Fibroblast of skin of left biceps (primary cell): ENCODE measurements at regions not wholly inside any gene's neighbourhood (a gene's known extent, or its start where the extent isn't known, plus 50 kb on each side); places are given as distances from the start of the nearest gene placed in this dataset.
"Not testable (repeated sequence)": the region's sequence is repeated elsewhere in the genome, so short reads cannot be mapped to it uniquely, and the experiment has no call there.

Experiments used
- DNase-seq, 2 experiments: peaks; one replicate each; pipeline ENCODE4 v3.0.0-alpha.2; 2013; ENCODE audit warnings: low read depth in 2 of 2

DNA sequence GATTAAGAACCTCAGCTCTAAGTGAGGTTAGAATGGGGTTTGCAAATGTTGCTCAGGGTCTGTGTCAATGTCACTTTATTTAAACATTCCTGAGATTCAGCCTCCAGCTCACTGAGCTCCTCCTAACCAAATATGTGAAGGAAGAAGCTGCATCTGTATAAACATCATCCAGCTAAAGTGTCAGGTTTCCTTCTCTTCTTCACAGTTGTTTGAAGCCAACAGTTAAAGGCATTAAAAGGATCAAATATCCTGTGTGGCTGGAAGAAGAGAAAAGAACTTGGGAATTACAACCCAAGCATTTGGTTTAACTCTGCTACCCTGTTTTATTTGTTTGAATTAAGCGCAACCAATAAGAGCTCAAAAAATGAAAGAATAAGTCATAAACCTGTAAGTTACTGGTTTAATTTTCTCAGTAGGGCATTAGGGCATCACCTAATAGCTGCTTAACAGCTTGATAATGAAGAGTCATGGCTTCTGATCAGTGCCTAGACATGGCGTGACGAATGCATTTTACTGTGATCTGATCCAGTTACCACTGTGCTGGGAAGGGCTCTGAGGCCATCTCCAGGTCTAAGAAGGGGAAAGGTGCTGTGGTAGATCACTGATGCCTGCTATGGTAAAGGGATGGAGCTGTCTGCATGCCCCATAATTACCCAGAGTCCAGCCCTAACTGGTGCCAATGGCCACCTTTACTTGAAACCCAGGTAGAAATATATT lies 165.7 kb upstream of the TSC22D2 start:
- peak in 1 of 2 experiments; percentile 55 for DNase-seq

DNA sequence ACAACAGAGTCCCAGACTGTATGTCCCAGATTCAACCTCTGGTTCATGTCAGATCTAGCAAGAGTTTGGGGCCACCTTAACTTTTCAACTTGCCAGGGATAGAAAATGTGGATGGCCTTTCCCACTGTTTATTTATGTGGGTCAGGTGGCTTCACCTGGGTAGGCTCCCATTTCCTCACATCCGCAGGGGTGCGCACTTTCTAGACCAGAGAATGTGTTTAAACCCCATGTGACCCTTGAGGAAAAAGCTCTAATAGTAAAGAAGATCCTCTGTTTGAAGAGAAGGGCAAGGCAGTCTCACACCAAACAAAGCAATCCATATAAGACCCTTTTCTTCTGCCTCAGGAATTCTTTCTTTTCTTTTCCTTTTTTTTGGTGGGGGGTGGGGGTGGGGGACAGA lies 167.2 kb upstream of the TSC22D2 start:
- DNase-seq: no peak

DNA sequence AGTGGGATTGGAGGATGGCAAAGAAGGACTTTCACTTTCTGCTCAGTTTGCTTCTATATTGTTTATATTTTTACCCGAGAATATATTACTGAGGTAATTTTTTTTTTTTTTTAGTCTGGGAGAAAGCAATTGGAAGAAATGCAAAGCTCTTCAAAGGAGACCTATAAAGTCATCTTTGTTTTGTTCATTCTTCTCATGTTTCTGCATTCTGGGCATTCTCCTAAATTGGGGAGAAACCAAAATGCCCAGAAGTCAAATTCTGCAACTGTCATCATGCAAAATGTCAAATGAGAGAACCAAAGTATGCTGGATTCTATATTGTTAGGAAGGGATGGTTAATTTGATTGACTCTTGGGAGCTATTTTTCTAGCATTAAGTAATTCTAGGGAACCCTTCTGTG lies 168.3 kb upstream of the TSC22D2 start:
- no peak for DNase-seq

DNA sequence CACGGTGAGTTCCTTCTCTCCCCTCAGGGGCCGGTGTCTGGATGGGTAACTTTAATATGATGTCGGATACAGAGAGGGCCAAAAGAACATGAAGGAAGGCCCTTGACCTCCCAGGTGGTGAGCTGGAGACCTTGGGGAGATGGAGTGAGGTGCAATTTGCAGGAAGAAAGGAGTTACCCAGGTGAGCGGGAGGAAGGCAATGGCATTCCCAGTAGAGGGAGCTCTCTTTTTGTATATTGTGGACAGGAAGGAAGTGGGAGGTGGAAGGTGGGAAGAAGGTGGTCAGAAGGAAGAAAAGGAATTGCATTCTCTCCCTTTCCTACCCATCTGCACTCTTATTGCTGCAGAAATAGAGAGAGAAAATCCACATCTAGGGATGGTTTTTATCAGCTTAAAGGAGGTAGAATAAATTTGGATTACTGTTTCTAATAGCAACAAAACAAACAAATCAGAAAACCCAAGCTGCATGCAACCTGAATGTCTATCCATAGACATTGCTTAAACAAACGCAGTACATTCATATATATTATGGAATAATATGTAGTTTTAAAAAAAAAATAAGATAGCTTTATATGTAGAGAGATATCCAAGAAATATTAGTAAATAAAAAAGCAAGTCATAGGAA lies 169.0 kb upstream of the TSC22D2 start:
- no peak for DNase-seq

DNA sequence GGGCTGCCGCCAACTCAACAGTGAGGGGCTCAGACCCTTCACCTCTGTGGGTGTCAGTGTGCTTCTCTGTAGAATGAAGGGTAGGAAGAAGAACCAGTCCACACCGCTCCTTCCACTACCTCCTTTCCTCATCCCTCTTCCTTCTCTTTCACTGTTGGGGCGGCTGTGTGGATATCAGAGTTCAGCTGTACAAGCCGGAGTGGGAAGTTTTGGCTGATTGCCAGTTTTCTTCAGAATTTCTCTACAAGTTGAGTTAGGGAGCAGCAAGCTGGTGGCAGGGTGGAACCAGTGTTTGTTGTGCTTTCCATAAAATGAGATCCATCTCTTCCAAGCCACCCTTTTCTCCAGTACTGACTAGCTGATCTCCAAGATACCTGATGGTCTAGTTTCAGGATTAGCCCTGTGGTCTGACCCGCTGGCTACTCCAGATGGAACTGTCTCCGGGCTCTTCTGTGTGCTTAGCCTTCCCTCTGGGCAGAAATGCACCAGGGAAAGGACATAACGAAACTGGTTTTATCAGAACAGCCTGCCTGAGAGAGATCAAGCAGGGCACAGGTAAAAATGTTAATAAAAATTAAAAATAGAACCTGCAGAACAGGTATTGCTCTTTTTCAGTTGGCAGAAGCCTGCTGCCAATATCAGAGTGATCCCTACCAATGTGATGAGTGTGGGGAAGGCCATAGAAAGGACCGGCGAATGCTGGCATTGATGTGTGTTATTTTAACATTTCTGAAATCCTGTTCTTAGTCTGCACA lies 169.9 kb upstream of the TSC22D2 start:
- DNase-seq: no peak

DNA sequence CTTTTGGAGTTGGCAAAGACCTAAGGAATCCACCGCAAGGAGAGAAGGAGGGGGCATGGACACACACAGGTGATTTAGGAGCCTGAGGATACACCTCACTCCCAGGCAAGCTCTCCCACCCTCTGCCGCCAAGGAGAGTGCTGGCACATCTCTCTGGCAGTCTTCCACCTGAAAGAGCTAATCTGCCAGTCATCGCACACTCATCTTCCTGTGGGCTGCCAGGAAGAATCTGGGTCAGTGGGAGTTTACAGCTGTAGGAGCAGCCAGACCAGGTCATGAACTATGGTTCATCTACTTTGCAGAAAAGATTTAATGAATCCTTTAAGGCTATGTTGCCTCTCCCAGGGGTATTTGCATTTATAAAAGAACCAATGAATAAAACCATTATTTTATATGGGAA lies 170.6 kb upstream of the TSC22D2 start:
- no peak for DNase-seq

DNA sequence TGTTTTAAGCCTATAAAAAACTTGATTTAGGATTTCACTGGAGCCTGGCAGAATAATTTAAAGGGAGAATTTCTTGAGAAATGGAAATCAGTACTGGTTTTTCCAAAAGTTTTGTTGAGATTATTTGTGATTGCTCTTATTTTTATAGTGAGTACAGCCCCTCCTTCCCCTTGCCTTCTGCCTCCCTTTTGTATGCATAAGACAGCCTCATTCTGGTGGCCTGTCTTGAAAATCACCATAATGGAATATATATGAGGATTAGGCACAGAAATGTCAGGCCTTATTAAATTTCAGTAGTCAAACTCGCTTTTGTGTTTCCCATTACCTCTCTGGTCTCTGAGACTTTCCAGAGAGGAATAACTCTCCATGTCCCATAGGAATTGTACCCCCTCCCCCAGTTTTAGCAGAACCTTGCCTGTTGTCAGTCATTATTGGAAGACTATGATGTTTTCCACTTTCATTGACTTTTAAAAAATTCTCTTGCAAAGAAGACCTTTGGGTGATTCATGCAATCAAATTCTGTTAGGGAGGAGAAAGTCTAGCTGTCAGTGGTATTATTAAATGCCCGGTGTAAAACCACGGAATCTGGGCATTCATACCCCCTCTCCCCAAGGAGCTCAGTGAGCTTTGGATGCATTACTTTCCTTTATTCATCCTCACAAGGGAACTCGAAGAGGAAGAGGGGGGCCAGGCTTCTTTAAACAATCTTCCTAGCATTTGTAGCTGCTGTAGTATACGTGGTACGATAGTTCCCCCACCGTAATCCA lies 171.6 kb upstream of the TSC22D2 start:
- peak in 1 of 2 experiments; percentile 45 for DNase-seq

DNA sequence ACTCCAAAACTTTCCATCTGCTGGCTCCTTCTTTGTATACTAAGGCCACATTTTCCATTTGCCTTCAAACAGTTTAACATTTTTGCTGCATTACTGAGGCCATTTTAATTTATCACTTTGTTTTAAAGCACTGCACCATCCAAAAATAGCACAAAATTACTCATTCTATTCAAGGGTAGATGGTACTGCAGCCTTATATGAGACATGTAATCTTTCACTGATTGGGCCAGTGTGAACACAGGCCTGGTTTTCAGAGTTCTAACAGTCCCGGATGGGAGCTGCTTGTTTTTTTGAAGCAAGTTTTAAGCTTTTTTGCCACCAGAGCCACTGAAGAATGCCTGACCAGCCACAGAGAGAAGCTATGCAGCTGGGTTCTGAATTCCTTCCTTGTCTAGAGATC lies 172.3 kb upstream of the TSC22D2 start:
- DNase-seq: peak; percentile 74 to 78

DNA sequence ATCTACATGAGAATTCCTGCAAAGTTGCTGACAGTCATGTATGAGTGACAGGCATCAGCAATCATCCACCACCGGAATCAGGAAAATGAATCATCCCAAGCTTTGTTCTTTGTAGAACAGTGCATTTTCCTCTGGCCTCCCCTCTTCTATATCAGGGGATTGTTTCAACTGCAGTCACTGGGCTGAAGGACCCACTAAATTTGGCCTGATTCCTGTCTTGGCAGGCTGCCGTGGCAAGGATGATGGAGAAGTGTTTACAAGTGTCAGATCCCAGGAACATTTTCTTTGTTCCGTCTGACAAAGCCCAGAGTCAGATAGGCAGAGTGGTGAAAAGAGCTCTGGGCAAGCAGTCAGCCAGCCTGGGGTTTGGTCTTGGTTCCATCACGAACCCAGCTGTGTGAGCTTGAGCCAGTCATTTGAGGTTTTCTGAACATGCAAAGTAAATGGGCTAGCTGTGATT lies 175.1 kb upstream of the TSC22D2 start:
- DNase-seq: peak in 1 of 2 experiments; percentile 50

DNA sequence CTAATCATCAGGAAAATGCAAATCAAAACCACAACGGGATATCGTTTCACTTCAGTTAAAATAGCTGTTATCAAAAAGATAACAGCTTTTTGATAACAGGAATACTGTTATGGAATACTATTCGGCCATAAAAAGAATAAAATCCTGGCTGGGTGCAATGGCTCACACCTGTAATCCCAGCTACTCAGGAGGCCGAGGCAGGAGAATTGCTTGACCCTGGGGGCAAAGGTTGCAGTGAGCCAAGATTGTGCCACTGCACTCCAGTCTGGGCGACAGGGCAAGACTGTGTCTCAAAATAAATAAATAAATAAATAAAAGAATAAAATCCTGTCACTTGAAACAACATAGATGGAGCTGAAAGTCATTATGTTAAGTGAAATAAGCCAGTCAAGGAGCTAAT lies 178.1 kb upstream of the TSC22D2 start:
- no peak for DNase-seq

DNA sequence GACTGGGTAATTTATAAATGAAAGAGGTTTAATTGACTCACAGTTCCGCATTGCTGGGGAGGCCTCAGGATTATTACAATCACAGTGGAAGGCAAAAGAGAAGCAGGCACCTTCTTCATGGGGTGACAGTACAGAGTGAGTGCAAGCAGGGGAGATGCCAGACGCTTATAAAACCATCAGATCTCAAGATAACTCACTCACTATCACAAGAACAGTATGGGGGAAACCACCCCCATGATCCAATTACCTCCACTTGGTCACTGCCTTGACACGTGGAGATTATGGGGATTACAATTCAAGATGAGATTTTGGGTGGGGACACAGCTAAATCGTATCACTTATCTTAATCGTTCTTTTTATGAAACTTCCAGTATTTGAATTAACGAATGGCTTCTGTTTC lies 179.5 kb upstream of the TSC22D2 start:
- DNase-seq: not testable (repeated sequence)

DNA sequence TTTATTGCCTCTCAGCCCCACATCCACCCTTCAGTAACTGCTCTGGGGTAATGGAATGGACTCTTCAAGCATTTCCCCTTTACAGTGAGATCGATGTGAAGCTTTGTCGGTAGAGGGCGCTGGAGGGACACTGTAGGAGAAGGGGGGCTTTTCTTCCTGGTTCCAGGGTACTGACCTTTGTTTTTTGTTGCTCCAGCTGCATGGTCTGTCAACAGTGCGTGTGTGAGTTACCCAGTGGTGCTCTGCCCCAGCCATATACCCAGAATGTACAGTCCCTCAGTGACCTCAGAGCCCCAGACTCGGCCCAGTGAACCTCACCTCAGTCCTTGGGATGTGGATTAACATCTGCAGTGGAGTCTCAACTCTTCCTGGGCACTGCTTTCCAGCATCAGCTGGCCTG lies 180.3 kb upstream of the TSC22D2 start:
- peak in 1 of 2 experiments; percentile 53 for DNase-seq

DNA sequence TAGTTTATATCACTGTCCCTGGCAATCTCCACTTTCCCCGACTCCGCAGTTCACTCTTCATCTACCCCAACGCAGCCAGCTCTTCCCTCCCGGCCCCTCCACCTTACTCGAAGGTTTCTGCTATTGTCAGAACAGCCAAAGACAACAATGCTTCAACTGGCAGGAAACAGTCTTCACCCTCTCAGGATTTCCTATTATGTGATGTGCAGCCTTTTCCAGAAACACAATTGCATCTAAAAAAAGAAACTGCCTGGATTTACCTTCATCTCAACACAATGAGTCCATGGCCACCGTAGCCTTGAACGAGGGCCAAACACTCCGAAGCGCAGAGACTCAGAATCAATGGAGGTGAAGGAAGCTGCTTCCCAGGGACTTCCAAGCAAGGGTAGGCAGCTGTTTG lies 182.1 kb upstream of the TSC22D2 start:
- DNase-seq: no peak

DNA sequence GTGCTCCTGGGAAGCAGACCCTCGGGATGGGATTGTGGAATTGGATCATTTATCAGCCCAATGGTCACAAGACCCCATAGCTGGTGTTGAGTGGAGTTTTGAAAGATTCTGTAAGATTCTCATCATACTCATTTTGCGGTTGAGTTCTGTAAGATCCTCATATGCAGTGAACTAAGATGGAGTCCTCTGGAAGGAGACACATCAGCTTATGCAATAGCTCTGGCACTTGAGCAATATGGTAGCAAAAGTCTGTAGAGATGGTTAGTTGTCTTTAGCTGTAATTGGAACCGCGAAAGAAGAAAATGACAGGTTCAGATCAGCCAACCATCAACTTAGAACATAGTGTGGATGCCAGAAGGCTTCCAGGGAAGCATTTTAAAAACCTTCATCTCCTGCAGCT lies 184.5 kb upstream of the TSC22D2 start:
- no peak for DNase-seq

DNA sequence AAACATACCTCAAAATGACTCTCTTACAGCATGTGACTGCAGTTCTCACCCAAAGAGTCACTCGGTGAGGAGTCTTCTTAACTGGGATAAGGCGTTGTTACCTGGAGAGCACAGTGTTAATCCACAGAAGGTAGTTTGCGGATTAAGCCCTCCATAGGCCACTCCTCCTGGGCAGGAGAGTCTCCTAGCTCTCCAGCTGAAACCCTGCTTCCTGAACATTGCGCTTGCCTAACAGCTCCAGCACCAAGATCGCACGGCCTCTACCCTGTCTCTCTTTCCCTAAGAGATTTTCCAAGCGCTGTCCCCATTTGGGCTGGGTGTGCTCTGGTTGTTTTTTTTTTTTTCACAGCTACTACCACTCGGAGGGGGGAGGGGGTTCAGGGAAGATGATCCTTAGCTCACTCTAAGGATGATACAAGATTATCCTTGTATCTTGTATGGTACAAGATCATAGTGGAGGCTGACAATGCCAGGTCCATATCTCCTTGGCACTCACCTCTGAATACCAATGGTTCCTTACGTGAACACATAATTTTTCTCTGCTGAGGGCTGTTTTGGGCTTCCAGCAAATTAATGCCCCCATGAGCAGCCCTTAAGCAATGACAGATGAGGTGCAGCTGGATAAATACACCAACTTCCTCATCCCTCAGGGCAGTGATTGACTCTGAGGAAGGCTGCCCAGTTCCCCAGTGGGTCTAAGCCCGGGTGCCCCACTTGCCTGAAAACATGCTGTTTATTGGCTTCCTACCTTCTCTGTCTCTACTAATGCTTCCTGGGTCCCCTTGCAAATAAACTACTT lies 185.2 kb upstream of the TSC22D2 start:
- no peak for DNase-seq

DNA sequence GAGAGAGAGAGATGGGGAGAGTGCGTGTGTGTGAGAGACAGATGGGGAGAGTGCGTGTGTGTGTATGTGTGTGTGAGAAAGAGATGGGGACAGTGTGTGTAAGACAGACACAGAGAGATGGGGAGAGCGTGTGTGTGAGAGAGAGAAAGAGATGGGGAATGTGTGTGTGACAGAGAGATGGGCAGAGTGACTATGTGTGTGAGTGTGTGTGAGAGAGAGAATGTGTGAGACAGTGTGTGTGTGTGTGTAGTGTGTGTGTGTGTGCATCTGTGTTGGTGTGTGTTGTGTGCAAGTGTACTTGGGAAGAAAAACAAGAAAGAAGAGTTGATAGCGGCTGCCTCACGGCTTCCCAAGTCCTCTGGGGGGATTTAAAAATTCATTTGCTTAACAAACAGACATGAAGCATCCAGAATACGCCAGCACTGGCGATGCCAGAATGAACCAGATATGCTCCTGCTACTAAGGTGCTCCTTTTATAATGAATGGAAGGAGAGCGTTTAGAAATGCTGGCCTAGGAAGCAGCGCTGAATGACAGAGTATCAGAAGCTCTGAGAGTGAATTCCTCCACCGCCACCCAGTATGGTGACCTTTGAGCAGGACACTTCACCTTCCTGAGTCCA lies 186.1 kb upstream of the TSC22D2 start:
- no peak for DNase-seq

DNA sequence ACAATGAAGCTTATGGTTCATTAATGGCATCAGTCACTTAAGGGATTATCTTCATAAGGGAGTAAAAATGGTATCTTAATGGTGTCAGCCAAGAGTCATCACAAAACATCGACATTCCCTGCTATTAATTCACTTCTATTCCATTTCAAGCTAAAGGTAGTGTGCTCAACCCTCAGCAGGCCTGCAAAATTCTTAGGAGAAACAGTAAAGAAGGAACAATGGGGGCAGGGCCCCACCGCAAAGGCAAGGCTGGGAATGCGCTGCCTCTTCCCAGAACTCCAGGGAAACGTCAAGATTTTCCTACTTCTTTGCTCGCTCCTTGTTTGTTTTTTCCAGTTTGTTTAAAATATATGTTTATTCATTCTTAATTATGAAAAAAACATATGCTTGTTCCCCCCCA lies 187.3 kb upstream of the TSC22D2 start:
- DNase-seq: no peak

DNA sequence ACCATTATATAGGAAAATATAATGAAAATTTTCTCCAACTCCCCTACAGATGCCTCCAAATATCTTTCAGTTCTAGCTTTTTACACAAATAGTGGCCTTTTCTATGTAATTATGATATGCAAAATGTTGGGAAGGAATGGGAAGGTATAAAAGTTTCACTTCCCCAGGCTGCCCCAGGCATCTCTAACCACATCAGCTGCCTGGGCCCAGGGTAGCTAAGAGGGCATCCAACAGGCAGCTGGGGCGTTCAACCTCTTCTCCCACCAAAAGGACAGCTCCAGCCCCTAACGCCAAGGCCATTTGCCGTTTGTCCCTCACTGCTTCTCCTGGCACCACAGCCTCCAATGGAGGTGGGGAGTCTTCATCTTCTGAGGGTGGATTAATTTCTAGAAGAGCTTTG lies 188.1 kb upstream of the TSC22D2 start:
- DNase-seq: no peak

DNA sequence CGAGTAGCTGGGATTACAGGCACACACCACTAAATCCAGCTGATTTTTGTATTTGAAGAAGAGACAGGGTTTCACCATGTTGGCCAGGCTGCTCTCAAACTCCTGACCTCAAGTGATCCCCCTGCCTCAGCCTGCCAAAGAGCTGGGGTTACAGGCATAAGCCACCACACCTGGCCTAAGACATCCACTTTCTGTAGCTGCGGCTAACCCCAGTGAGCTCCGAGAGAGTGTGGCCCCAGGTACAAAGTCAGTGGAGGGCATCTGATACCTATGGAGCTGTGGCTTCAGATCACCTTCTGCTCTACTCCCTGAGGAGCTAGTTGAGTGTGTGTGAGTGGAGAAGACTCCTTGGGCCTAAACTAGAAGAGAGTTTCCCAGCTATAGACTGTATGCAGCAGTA lies 189.3 kb upstream of the TSC22D2 start:
- no peak for DNase-seq

DNA sequence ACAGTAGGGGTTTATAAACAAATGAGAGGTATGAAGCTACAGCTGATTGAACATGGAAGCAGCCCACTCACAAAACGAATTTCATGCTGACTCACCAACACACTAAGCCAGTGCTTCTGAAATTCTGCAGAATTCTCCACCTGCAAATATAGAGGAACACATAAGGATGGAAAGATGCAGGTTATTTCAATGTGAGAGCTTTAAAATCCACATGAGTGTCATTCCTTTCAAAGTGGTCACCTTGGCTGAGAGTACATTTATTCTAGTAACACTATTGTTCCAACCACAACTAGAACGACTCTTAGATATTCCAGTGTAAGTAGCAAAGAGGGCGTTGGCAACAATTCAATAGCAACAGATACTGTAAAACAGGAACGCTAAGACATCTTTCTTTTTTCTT lies 189.9 kb upstream of the TSC22D2 start:
- DNase-seq: no peak

DNA sequence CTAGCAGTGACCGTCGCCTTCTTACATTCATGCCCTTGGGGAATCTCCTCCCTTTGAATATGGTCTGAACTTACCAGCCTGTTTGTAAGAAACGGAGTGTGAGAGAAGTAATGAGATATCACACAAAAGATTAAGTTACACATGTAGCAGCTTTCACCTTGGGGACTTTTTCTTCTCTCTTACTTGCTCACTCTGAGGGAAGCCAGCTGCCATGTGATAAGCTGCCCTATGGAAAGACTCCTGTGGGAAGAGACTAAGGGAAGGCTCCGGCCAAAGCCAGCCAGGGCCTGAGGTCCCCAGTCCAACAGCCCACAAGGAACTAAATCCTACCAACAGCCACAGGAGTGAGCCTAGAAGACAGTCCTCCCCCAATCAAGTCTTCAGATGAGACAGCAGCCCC lies 190.4 kb upstream of the TSC22D2 start:
- no peak for DNase-seq
